ENCODE measurements at regions not wholly inside any gene's neighbourhood (a gene's known extent, or its start where the extent isn't known, plus 50 kb on each side); places are given as distances from the start of the nearest gene placed in this dataset.
"Not testable (repeated sequence)": the region's sequence is repeated elsewhere in the genome, so short reads cannot be mapped to it uniquely, and the experiment has no call there.

- H3K27ac ChIP-seq (ENCODE audit: low read length in 2 of 2); DNase-seq; H3K4me3 ChIP-seq (ENCODE audit: control extremely low read depth in 1 of 5, extremely low read depth in 1 of 5, insufficient read depth in 1 of 5, low read depth in 2 of 5, low read length in 4 of 5); H2AFZ ChIP-seq (ENCODE audit: insufficient read depth, low read depth, low read length, poor library complexity, severe bottlenecking); H3K9me3 ChIP-seq (ENCODE audit: control extremely low read depth in 1 of 3, control insufficient read depth in 2 of 3, insufficient read depth in 1 of 3, low read length in 2 of 3); H3K4me1 ChIP-seq (ENCODE audit: control insufficient read depth in 2 of 2, insufficient read depth in 2 of 2, low read length in 2 of 2); H3K4me3 Mint-ChIP-seq; POLR2A ChIA-PET; H3K36me3 ChIP-seq (replicated peaks in 1 of 2; ENCODE audit: control extremely low read depth in 1 of 2, control insufficient read depth in 1 of 2, extremely low read depth in 1 of 2, insufficient read depth in 2 of 2, low read length in 1 of 2); H3K27ac Mint-ChIP-seq; H3K79me2 ChIP-seq (ENCODE audit: control insufficient read depth, insufficient read depth, low read length); H4K20me1 ChIP-seq (ENCODE audit: control insufficient read depth, insufficient read depth, low read length, poor library complexity, severe bottlenecking); H3K4me2 ChIP-seq (replicated peaks; ENCODE audit: low read depth, low read length, poor library complexity, severe bottlenecking); H3K9me3 Mint-ChIP-seq (ENCODE audit: insufficient read depth); H3K9ac ChIP-seq (ENCODE audit: low read length); CTCF ChIA-PET; intact Hi-C loops (cut with micrococcal nuclease); ATAC-seq (ENCODE audit: low read depth); H3K27me3 ChIP-seq (replicated peaks in 1 of 4; ENCODE audit: control extremely low read depth in 1 of 4, control insufficient read depth in 3 of 4, insufficient read depth in 4 of 4, low read length in 3 of 4); H3K4me1 Mint-ChIP-seq: not testable (repeated sequence)
- WGBS (ENCODE audit: insufficient coverage) = 80% methylated on average over 1 of the region's 6 CpGs
- peaks cover 21% of the 10 kb centered on the region for H3K27me3 Mint-ChIP-seq
Observed at GRCh38 chr9:95391271-95391670, 73.8 kb upstream of the FANCC start.

GRCh38 chr9:95389373-95389772 is 71.9 kb upstream of the FANCC start:
- H3K79me2 ChIP-seq (ENCODE audit: control insufficient read depth, insufficient read depth, low read length) = no peaks in the 10 kb centered on the region
- ChIA-PET POLR2A (no interaction called here), CTCF (no interaction called here)
- no peak overlapping the region for H3K4me3 ChIP-seq (ENCODE audit: control extremely low read depth in 1 of 5, extremely low read depth in 1 of 5, insufficient read depth in 1 of 5, low read depth in 2 of 5, low read length in 4 of 5)
- H3K27ac ChIP-seq (ENCODE audit: low read length in 2 of 2) = no peak overlapping the region
- Mint-ChIP-seq H3K9me3 (ENCODE audit: insufficient read depth) (no peaks in the 10 kb centered on the region), H3K4me3 (no peak overlapping the region), H3K27ac (no peak overlapping the region), H3K4me1 (no peaks in the 10 kb centered on the region), H3K27me3 (peaks cover 29% of the 10 kb centered on the region)
- ATAC-seq (ENCODE audit: low read depth) (no peak), DNase-seq (no peak)
- no peak overlapping the region for H3K9ac ChIP-seq (ENCODE audit: low read length)
- no peaks in the 10 kb centered on the region for H3K4me1 ChIP-seq (ENCODE audit: control insufficient read depth in 2 of 2, insufficient read depth in 2 of 2, low read length in 2 of 2)
- H4K20me1 ChIP-seq (ENCODE audit: control insufficient read depth, insufficient read depth, low read length, poor library complexity, severe bottlenecking) = no peaks in the 10 kb centered on the region
- no peaks in the 10 kb centered on the region for H3K9me3 ChIP-seq (ENCODE audit: control extremely low read depth in 1 of 3, control insufficient read depth in 2 of 3, insufficient read depth in 1 of 3, low read length in 2 of 3)
- peaks cover 0 to 9% (median 0%) of the 10 kb centered on the region in 4 experiments for H3K27me3 ChIP-seq (replicated peaks in 1 of 4; ENCODE audit: control extremely low read depth in 1 of 4, control insufficient read depth in 3 of 4, insufficient read depth in 4 of 4, low read length in 3 of 4)
- intact Hi-C loops (cut with micrococcal nuclease) = no loop called here
- no peak for TF ChIP-seq EZH2 (IDR thresholded peaks at IDR 0.05; ENCODE audit: borderline replicate concordance, insufficient read depth, low read depth, low read length, poor library complexity, severe bottlenecking)
- no peak for TF ChIP-seq CTCF (IDR thresholded peaks at IDR 0.05)
- H3K4me2 ChIP-seq (replicated peaks; ENCODE audit: low read depth, low read length, poor library complexity, severe bottlenecking) = no peak overlapping the region
- H3K36me3 ChIP-seq (replicated peaks in 1 of 2; ENCODE audit: control extremely low read depth in 1 of 2, control insufficient read depth in 1 of 2, extremely low read depth in 1 of 2, insufficient read depth in 2 of 2, low read length in 1 of 2) = no peaks in the 10 kb centered on the region
- 100% methylated on average over 1 of the region's 2 CpGs for WGBS (ENCODE audit: insufficient coverage)
- no peak overlapping the region for H2AFZ ChIP-seq (ENCODE audit: insufficient read depth, low read depth, low read length, poor library complexity, severe bottlenecking)

Measured in B cell (primary cell).